HG03103 (cell line): ENCODE measurements at regions not wholly inside any gene's neighbourhood (a gene's known extent, or its start where the extent isn't known, plus 50 kb on each side); places are given as distances from the start of the nearest gene placed in this dataset.
"Not testable (repeated sequence)": the region's sequence is repeated elsewhere in the genome, so short reads cannot be mapped to it uniquely, and the experiment has no call there.

Experiments used
- ATAC-seq: cut with Tn5 transposase; IDR thresholded peaks from one replicate; pipeline ENCODE4 v1.9.1; 2021; ENCODE audit warnings: low read depth; ENCODE audit not compliant: unreplicated experiment

DNA sequence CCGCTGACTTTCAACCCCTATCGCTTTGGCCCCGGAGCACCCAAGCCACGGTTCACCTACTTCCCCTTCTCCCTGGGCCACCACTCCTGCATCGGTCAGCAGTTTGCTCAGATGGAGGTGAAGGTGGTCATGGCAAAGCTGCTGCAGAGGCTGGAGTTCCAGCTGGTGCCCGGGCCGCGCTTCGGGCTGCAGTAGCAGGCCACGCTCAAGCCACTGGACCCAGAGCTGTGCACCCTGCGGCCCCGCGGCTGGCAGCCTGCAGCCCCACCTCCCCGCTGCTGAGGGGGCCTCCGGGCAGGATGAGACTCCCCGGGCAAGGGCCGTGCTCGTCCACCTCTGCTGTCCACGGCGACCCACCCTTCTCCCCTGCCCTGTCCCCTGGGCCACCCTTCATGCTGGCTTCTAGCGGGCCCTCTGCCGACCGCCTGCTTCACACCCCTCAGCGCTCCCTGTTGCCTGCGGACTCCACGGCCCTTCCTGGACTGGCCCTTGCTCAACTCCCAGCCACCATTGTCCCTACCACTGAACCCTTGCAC is 92.2 kb upstream of the TRABD2B start:
- ATAC-seq: no peak

DNA sequence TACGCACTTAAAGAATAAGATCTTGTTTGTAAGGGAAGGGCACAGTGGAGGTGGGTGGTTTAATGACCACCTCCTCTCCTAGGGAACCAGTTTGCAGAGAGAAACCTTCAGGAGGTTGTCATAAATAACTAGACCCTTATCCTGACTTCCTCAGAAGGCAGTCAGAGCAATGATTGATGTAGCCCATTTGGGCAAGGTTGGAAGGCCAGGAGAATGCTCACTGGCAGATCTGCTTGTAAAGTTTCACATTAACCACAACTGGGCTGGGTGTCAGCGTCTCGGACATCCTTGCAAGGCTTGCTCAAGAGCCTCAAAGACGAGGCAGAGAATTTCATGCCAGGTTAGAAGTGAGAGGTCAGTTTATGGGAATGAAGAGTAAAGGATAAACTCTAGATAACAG is 87.6 kb upstream of the TRABD2B start:
- no peak for ATAC-seq

DNA sequence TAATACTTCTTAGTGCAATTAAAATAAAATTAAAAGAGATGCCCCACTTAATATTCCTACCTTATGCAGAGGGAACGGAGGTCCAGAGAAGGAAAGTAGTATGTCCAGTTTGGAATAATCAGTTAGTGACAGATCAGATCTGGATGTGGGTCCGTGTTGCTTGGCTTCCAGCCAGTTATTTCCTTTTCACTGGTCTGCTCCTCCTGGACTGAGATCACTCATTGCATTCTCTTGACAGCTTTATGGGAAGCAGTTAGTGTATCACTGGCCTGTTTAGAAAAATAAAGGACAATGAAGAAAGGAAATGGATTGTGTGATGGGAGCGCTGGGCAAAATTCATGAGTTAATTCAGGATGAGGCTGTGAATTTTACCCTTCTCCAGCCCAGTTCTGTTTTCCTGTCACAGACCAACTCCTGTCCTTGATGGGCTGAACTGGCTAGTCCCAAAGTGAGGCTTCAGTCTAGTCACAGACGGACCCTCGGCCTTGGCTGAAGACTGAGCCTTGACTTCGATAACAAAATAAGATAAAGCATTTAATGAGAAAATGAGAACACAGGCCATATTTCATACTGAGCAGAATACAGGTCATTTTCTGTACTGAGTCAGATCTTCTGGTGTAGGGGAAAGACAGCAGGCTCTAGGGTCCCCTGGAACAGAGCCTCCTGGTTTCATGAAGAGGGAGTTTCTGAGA is 85.2 kb upstream of the TRABD2B start:
- no peak for ATAC-seq

DNA sequence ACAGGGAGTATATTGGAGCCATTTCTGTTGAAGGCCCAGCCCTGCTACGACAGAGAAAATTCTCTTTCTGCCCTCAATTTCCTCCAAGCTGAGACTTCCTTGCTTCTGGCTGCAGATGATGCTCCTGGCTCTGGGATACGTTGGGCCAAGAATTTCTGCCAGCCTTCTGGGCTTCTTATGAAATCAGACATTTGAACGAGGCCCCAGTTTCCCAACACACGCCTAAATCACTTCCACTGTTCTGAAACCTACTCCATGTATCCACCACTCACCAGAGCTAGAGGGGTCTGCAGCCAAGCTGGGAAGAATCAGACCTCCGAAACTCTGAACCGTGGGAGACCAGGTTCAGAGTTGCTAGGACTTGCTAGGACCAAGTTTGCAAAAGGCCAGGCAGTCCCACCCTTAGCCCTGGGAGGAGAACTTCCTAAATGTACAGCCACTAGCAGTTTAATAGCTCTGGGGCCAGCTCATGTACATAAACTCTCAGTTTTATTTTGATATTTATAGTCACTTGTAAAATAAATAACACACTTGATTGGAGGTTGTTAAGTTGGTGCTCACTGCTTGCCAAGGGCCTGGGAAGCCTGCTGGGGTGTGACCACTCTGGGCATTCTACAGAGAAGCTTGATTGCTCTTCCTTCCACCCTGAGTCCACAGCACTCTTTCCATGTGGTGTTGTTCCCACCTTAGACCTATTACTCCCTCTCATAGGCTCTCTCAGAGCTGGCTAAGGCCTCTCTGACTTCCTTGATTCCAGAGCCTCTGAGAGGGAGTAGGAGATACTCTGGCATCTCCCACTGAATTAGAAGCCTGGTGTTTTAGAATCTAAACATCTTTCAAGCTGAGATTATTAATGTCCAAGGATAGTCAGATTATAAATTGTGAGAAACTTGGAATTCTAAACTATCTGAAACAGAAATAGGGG is 83.4 kb upstream of the TRABD2B start:
- ATAC-seq: no peak

DNA sequence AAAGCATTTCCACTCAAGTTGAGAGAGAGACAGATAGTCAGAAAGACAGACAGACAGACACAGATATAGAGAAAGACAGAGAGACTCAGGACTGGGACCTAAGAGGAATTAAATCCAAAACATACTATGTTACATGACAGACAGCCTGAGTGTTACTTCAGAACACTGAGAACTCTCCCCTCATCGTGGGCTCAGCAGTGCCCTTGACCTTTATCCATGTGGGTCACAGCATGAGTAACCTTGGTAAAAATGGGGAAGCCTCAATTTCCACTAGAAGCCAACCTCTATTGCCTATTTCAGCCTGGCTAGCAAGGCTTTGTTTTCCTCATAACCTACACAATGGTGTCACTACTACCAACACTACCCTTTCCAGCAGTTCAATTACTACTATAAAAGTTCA is 81.9 kb upstream of the TRABD2B start:
- ATAC-seq: no peak

DNA sequence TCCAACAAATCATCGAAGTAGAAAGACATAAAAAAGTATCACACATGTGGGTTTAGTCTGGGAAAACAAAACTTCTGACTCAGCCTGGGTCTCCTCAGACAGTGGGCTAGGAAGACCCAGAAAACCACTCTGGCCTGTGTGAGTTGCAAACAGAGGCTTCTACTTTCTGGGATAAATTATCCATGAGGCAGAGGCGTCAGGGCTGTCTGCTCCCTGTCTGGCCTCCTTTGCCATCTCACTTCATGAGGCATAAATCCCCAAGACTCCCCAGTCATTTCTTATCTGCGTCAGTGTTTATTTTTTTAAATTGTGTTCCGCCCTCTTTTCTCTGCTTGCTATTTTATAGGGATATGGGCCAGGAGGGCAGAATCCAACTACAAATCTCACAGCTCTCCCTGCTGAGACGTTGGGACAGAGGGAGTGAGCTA is 80.6 kb upstream of the TRABD2B start:
- ATAC-seq: no peak

DNA sequence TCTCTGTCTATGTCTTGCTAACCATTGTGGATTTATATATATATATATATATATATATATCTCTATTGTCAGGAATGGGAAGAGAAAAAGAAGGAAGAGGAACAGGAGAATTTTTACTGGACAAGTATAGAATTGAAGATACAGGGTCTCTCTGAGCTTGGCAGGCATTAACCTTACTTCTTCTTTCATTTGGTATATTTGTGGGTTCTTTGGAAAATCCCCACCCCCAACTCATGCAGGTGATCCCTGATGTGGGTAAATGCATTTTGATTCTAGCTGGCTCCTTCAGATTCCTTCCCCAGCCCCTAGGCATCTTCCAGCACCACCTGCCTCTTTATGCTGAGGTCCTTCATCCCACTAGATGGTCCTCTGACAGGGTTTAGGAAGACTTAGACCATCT is 78.8 kb upstream of the TRABD2B start:
- ATAC-seq: no peak

DNA sequence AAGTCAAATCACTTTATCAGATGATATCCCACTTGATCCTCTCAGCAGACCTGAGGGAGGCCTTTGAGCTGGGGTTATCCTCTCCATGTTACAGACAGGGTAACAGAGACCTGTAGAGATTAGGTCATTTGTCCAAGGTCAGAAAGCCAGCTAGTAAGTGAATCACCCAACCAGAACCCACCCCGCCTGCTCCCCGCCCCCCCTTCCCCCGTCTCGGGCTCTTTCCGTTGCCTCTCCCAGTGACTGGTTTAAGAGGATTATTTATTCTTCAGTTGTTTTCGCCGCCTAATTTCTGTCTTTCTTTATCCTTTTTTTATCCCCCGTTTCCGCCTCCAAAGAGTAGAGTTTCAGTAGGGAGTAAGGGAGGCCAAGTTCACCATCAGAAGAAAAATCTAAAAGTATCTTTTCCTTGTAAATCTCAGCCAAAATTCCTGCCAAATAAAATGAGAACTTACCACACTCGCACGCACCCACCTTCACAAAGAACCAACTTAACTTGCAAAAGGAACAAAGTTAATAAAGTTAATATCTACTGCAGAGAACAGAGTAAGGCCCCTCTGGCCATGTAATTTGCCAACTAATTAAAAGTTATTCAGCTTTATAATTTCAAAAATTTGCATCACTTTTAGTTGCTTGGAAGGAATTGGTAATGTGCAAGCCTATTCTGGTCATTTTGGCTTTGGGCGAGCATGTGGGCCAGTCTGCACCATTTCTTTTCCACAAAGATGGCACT is 76.8 kb upstream of the TRABD2B start:
- no peak for ATAC-seq

DNA sequence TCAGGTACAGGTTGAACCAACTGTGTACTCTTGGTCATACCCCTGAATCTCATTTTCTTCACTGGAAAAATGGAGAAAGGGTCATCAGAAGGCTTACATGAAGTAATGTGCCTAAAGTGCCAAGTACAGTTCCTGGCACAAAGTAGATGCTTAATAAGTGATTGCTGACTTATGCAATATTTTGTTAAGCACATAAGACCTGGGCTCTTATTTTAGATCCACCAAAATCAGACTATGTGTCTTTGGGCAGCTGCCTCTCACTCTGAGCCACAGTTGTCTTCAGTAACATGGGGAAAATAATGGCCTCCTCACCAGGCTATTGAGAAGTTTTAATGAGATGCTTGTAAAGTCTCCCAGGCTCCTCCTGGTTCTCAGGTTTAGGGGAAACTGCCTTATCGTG is 74.3 kb upstream of the TRABD2B start:
- no peak for ATAC-seq

DNA sequence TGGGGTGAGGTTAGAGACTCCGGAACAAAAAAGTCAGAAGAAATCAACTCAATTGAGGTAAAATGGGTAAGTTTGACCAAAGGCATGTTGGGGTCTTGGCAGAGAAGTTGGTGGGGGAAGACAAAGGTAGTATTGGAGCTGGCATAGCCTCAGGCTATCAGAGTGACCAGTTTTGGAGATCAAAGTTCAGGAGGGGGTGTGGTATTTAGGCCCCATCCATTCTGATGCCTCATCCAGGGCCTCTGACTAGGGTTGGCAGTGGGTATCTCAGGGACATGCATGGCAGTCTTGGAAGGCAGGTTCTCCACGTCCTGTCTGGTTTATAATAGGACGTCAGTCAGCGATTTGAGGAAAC is 73.2 kb upstream of the TRABD2B start:
- ATAC-seq: no peak

DNA sequence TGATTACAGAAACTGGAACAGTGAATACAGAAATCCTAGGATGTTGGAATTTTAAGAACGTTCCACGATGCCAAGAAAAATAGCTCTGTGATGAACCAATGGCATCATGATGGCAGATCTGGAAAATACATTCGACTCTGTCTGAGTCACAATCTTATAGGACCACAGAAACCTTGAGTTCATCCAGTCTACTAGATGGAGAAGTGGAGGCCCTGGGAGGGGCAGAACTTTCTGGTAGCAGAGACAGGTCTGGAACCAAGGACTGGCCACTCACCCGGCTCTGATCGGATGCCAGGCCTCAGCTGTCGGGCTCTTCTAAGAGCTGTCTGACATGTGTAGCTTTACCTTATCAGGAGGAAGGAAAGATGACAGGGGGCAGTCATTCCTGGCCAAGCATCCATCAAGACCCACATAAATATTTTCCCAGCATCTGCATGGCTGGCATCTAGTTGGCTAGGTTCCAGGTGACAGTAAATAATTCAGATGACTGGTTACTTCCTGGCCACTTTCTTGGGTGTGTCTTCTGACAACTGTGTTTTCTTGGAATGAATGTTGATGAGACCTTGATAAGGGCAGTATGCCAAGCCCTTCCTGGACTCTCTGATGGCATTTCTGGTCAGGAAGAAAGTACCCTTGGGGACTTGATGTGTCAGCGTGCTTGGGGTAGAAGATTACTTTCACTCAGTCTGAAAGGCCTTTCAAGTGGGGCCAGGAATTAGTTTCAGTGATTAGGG is 72.6 kb upstream of the TRABD2B start:
- ATAC-seq: no peak

DNA sequence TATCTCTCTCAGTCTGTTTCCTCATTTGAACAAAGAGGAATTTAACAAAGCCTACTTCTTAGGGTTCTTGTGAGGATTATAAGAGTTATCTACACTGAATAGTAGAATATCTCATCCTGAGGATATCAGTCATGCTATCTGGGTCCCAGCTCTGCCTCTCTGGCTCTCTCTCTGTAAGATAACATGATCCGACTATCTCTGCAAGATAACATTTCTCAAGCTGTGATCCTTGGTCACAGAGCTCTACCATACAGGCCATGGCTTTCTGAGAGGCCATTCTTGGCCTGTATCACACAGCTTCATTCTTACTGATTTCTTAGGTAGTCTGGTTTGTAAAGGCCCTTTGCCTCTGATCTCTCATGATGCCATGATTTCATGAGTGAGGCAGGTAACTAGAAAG is 71.0 kb upstream of the TRABD2B start:
- no peak for ATAC-seq

DNA sequence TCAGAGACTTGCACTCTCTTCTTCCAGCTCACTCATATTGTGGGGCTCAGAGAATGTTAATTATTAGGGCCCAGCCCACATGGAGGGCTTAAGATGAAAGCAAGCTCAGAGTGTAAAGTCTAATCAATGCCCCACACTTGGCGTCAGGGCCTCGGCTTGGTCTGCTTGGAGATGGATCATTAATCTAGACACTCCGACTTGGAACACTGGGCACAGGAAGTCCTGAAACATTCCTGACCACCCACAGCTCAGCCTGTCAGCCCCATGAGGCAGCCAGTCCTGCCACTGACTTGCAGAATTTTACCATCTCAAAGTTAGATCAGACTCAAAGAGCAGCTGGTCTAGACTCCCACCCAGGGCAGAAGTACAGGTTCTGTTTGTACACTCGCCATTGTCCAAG is 69.8 kb upstream of the TRABD2B start:
- no peak for ATAC-seq

DNA sequence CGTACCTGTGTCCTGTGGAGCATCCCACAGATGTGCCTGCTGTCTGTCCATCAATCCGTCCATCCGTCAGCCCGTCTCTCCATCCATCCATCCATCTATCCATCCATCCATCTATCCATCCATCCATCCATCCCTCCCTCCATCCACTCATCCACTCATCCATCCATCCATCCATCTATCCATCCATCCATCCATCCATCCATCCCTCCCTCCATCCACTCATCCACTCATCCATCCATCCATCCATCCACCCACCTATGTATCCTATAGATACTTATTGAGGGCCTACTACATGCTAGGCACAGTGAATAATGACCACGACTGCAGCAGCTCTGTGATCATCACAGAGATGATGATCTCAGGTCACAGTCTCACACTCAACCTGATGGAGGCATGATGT is 67.5 kb upstream of the TRABD2B start:
- not testable (repeated sequence) for ATAC-seq

DNA sequence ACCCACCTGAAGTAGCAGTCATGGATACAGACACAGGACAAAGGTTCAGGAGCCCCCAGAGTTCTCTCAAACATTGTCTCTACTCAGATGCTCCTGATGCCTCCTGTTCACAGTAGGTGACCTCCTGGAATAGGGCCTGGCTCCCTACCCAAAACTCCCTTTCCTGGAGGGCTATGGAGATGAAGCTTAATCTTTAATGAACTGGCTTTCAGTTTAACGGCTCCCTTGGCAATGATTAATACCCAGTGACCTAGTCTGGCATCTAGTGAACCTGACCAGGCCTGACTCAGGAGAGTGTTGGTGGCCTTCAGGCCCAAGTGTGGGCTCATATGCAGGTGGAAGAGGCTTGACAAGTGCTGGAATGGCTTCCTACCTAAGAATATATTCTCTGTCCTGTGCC is 65.2 kb upstream of the TRABD2B start:
- ATAC-seq: no peak

DNA sequence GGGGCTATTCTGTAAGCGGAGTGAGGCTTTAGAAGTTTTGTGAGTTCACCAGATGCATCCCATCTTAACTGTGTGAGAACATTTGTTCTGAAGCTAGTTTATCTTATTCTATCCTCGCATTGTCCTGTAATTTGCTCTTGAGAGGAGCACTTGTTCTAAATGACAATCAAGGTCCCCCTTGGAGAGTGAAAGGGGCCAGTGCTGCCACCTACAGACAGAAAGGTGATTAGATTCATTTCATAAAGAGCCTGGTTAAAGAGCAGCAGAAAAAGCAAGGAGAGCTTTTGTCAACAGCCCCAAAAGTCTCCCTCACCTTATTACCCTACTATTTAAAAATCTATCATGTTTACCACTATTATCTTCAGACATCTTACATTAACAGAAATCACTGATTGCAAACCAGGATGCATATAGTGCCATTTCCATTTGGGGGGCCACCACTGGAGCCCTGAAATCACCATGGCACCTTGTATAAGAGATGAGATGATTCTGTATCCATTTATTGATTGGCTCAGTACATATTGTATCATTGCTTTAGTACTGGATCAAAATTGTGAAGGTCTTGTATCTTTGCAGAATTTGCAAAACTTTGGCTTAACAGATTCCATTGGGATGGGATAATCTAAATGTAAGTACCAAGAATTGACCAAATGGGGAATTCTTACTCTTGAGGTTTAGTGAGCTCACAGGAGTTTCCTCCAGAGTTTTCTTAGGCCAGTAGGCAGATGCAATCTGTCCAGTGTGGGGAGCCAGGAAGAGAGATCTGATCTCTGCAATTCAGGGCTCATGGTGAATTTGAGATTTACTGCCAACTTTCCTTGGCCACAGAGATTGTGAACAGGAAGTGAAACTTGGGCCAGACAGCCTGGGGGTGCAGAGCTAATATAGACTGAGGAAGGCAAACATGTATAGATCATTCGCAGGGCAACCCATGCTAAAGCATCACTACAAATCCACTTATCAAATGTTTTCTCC is 64.3 kb upstream of the TRABD2B start:
- peak; percentile 49 for ATAC-seq

DNA sequence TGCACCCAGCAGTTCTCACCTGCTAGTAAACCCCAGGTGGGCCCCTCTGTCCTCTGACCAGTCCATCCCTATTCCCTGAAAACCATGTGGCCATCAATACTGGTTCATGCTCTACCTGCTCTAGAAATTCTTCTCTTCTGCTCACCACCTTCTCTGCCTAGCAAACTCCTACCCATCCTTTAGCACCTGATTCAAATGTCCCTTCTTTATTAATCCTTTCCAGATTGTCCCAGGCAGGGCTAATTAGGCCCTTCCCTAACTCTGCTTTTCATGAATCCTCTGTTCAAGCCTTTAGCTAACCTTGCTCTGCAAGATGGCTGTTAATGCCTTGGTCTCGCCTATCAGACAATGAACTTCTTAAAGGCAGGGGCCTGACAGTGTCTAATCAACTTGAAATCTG is 62.1 kb upstream of the TRABD2B start:
- no peak for ATAC-seq

DNA sequence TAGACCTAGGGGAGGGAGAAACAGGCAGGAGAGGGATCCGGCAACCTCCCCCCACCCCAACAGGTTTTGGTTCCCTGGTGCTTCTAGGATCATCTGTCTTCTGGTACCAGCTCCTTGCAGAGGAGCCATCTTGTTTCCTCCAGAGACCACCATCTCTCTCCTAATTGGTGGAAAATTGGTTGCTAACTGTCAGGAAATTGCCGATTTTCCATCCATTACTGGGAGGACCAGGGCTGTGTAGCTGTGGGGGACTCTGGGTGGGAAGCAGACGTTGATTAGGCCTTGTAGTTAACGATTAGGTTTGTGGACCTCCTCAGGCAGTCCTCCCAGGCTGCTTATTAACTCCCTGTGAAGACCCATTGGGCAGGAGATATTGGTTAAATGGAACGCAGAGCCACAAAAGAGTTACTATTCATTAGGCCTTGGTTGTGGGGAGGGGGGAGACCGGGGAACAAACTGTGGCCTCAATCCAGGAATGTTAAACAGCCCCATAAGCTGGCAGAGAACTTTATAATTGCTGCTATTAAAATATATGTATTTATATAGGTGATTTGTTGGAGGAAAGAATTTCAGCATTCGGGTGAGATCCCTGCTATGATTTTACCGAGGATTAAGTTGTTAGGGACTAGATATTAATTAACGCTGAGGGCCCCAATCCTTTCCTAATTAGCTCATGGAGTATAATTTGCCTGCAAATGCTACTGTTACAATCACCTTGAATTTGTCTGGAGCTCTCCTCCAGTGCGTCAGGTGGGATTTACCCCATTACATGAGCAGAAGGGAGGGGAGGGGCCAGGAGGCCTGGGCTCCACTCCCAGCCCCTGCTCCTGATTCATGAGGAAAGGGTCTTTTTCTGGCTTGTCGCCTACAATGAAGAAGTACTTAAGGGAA is 61.2 kb upstream of the TRABD2B start:
- no peak for ATAC-seq
